ENCODE measurements at regions not wholly inside any gene's neighbourhood (a gene's known extent, or its start where the extent isn't known, plus 50 kb on each side); places are given as distances from the start of the nearest gene placed in this dataset.

- DNase-seq = no peak
These were observed 348.5 kb upstream of the TBX3 start for GRCh38 chr12:115032521-115032920.

GRCh38 chr12:115030017-115030416 lies 346.0 kb upstream of the TBX3 start:
- no peak for DNase-seq

GRCh38 chr12:115024531-115024930 lies 340.6 kb upstream of the TBX3 start:
- no peak for DNase-seq

DNA sequence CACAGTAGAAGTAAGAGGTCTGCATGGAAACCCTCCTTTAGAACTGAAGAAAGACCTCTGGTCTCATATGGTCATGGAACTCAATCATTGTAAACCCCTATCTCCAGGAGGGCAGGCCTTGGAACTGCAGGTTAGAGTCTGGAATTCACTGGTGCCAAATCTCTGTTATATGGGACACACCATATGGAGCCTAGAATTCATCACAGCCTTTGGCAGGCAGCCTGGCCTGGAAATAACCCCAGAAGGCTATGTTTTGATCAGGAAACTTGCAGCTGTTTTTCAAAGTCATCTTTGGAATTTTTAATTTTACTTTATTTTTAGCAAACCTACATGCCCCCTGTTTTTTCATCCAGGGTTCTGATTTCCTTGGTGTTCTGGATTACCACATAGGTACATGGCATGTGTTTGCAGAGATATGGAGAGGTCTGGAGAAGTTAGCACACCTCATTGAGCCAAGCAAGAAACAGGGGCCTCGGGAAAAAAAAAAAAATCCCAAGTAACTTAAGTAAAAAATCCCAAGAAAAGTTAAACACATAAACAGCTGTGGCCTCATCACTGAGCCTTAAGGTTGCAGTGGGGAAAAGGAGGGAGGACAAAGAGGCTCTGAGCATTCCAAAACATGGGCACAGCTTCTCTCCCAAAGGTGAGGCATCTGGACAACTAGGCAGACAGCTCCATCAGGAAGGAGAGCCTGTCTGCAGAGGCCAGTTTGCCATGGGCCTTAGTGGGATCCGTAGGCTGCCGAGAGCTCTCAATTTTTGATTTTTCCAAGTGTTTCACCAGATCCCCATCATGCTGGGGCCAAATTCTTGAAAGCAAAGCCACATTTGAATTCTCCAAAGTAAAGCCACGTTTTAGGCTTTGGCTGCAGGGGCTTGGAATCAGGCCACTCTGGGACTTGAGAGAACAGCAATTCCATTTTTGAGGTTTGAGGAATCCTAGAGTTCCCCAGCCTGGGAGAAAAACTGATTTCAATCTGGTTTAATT lies 339.6 kb upstream of the TBX3 start:
- DNase-seq = no peak

DNA sequence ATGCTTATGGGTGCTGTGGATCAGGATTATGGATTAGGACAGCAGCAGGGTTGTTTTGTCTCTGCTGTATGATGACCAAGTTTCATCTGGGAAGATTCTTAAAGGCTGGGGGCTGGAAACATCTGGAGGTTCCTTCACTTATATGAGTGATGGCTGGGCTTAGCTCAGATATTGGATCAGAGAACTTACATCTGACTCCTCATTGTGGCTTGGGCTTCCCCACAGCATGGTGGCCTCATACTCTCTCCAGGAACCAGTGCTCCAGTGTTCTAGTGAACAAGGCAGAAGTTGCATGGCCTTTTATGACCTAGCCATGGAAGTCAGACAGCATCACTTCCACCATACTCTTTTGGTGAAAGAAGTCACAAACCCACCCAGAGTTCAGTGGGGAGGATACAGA lies 336.1 kb upstream of the TBX3 start:
- DNase-seq = no peak

DNA sequence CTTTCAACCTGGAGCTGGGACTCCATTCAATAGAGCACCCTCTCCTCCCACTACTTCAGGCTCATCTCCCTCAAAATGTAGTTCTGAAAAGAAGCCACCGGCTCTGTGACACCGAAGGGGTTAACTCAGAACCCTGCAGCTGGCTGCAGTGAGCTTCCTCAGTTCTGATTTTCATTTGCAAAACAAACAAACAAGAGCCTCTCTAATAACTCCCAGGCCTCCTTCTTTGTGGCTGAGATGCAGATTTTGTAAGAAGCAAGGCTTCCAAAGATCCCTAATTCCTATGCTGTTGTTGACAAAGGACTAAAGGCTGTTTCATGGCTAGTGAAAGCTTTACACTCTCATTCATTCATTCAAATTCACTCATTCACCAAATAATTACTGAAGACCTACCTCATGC lies 333.4 kb upstream of the TBX3 start:
- no peak for DNase-seq

GRCh38 chr12:115013236-115013981 lies 329.4 kb upstream of the TBX3 start:
- DNase-seq = no peak

DNA sequence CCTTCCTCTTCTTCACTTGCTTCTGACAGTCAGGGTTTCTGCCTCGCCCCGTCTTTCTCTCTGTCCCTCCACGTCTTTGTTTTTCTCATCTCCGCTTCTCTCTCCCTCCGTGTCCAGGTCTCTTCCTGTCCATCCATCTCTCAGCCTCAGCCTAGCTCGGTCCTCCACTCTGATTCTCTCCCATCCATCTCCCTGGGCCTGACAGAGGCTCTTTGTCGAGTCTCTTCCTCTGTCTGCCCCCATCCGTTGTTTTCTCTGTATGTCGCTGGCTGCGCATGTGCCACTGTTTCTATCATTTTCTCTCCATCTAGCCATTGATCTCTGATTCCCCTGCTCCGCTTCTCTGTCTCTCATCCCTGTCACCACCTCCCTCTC lies 328.9 kb upstream of the TBX3 start:
- DNase-seq = no peak

GRCh38 chr12:115011703-115012102 lies 327.7 kb upstream of the TBX3 start:
- no peak for DNase-seq

GRCh38 chr12:115010324-115010995 lies 326.5 kb upstream of the TBX3 start:
- no peak for DNase-seq

GRCh38 chr12:115008929-115009328 lies 325.0 kb upstream of the TBX3 start:
- DNase-seq = no peak

GRCh38 chr12:115004470-115005146 lies 320.6 kb upstream of the TBX3 start:
- DNase-seq = no peak

GRCh38 chr12:115002434-115002833 lies 318.5 kb upstream of the TBX3 start:
- DNase-seq = no peak

DNA sequence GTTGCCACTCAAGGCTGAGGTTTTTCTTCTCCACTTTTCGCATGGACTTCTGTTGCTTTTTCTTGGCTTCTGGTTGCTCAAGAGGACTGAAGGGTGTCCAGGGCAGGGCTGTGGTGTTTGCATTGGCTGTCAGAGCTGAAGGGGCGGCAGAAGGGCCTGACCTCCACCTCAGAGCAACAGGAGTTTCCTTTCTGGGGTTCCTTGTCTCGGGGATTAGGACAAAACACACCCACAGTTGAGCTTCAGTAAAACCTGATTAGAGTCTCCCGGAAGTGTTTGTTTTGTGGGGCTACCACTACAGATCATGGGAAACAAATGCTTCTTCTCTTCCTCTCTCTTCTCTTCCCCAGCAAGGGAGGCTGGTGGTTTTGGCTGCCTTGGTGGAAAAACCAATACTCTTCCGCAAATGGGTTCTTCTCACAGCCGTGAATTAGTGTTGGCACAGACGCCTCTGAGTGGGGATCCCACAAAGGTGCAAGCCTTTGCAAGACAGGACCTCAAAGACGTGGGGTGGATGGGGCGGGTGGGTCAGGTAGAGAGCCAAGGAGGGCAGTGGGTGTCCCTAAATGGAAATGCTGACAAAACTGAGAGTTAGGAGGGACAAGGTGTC lies 317.7 kb upstream of the TBX3 start:
- no peak for DNase-seq

GRCh38 chr12:115000038-115000437 lies 316.1 kb upstream of the TBX3 start:
- DNase-seq = no peak

DNA sequence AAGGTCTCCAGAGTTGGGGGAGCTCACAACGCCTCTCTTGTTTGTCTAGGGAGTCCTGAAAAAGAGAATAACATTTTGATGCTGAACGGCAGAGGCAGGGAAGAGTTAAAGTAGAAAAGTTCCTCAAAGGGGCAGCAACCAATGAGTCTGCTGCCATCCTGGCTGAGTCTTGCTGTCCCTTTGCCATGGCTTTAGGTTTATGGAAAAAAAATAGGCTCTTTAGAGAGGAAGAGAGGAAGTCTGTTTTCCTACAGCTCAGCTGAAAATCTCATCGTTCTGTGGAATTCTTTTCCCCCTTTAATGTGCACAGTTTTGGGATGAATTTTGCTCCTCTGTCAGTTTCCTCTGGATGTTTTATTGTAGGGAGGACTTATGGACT lies 314.8 kb upstream of the TBX3 start:
- DNase-seq = no peak

- DNase-seq = no peak
These were observed 314.3 kb upstream of the TBX3 start for GRCh38 chr12:114998118-114998749.

- DNase-seq = no peak
These were observed 312.4 kb upstream of the TBX3 start for GRCh38 chr12:114996382-114996781.

GRCh38 chr12:114995891-114996290 lies 311.9 kb upstream of the TBX3 start:
- DNase-seq = no peak

DNA sequence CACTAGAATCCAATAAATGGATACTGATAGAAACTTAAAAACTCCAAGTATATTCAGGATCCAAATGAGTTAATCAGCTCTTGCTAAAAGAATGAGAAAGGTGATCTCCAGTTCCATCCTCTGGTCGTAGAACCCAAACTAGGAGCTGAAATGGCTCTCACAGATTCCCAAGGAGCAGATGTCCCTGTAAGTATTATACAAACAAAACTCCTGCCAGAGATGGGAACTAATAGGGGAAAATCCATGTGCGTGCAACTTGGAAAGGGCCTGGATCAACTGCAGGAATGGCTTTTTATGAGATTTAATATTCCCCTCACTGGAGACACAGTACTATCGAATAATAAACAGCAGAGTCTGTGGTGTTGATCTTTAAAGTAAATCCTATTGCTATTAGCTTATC lies 309.2 kb upstream of the TBX3 start:
- DNase-seq = no peak

- no peak for DNase-seq
These were observed 308.5 kb upstream of the TBX3 start for GRCh38 chr12:114992443-114992842.

GRCh38 chr12:114990381-114990780 lies 306.4 kb upstream of the TBX3 start:
- no peak for DNase-seq

Measured in NCI-H2107 (cell line).